ENCODE measurements at regions not wholly inside any gene's neighbourhood (a gene's known extent, or its start where the extent isn't known, plus 50 kb on each side); places are given as distances from the start of the nearest gene placed in this dataset.

DNA sequence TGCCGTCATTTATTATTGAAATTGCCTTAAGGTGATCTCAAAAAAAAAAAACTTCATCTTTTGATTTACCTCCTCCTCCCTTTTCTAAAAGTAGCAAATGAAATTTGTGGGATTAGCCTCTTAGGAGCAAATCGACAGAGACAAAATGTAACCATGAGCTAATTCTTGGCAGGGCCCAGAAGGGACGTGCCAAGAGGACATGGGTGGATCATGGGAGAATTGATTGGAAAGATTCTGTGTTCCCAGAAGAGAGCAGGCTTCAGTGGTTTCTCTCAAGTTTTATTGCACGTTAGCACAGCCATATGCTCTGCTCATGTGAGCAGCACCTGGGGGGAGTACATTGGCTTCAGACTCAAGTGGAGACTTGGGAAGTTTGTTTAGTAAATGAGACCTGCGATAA lies 394.6 kb downstream of the ELAVL2 start:
- no peak for DNase-seq (ENCODE audit: low read depth in 2 of 2)

DNA sequence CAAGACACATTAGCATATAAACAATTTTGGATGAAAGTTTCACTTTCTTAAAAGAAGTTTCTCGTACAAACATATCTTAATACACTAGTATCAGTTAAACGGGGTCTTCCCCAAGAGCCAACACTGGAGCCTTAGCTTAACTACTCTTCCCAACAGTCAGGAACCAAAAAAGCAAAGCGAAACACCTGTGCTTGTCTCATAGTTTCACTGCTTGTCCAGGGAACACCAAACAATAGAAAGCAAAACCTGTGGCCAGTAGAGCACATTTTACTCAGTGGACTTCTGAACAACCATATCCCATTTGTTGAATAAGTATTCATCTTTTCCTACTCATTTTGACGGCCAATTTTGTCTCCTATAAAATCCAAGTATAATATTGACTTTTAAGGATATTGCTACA lies 391.4 kb downstream of the ELAVL2 start:
- DNase-seq (ENCODE audit: low read depth in 2 of 2), result no peak

DNA sequence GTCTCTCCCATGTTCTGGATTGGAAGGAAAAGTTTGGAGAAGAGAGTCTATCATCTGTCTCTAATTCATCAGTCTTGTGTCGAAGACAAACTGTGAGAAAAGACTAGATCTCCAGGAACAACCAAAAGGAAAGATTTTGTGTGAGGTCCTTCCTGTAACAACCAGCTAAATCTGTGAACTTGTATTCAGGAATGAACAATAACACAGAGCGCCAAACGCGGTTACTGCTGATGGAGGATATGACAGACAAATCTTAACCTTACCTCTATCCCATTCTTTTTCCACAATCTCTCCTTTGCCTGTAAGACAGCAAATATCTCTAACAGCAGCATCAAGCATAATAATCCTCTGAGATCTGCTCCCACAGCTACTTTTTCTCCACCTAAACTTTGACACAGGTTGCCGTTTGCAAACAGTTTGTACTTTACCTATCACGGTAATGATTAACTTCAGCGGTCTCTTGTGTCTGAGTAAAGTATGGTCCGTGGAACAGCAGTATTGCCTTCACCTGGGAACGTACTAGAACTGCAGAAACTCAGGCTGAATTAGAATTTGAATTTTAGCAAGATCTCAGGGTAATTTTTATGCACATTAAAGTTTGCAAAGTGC lies 387.6 kb downstream of the ELAVL2 start:
- no peak for DNase-seq (ENCODE audit: low read depth in 2 of 2)

DNA sequence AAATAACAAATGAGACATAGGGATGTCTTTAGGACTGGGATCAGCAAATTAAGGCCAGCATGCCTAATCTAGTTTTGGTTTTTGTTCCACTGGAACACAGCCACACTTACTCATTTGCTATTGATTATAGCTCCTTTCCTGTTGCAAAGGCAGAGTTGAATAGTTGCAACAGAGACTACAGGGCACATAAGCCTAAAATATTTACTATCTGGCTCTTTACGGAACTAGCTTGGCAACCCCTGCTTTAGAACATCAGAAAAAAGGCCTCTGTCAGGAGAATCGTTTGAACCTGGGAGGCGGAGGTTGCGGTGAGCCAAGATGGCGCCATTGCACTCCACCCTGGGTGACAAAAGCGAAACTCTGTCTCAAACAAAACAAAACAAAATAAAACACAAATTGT lies 384.8 kb downstream of the ELAVL2 start:
- DNase-seq (ENCODE audit: low read depth in 2 of 2), result no peak

DNA sequence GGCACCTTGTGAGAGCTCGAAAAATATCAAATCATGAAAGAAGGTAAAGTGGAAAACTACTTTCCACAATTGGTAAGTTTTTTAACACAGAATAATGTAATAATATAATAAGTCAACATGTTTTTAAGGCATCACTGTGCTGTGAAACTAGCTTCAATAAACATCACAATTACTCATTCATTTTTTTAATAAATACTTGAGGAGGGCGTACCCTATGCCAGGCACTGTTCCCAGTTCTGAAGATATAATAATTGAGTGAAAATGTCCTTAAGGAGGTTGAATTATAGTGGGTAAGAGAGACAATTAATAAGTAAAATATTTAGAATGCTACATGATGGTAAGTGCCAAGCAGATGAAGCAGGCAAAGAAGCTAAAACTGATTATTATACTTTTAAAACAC lies 381.4 kb downstream of the ELAVL2 start:
- no peak for DNase-seq (ENCODE audit: low read depth in 2 of 2)

DNA sequence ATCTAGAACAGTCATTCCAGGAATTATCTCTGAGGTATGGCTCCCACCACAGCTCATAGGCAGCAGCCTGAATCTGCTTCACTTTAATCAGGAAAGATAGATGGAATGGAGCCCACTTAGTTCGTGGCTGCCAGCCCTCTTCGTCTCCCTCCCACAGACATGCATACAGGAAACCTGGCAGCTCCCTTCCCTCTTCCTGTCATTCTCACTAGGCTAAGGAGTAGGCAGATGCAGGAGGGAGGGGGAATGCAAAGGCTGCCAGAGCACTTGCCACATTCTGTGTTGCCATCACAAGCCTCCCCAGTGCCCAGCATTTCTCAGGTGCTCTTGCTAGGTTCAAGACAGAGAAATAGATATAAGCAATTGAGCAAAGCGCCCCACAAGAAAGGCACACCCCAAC lies 378.9 kb downstream of the ELAVL2 start:
- DNase-seq (ENCODE audit: low read depth in 2 of 2), result no peak

DNA sequence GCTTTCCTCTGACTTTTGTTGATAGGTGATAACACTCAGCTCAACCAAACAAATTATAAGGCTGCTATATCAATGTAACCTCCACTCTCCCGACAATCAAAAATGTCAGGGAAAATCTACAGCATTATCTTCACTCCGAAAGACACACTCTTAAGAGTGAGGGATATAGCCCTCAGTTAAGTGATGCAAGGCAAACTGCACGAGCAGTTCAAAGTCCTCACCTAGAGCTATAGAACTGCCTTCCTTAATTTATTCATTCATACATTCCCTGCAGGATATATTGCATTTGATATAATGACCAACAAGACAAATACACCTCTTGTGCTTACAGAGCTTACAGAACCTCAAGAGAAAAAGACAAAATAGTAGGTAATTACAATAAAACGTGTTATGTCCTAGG lies 378.1 kb downstream of the ELAVL2 start:
- DNase-seq (ENCODE audit: low read depth in 2 of 2), result no peak

DNA sequence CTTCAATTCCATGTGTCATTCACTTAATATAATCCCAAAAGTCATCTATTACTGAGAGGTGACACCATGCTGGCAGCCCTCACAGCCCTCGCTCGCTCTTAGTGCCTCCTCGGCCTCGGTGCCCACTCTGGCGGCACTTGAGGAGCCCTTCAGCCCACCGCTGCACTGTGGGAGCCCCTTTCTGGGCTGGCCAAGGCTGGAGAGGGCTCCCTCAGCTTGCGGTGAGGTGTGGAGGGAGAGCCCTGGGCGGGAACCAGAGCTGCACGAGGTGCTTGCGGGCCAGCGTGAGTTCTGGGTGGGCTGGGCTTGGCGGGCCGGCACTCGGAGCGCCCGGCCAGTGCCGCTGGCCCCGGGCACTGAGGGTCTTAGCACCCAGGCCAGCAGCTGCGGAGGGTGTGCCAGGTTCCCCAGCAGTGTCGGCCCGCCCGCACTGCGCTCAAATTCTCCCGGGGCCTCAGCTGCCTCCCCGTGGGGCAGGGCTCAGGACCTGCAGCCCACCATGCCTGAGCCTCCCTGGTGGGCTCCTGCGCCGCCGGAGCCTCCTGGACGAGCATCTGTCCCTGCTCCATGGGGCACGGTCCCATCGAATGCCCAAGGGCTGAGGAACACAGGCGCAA lies 374.1 kb downstream of the ELAVL2 start:
- DNase-seq (ENCODE audit: low read depth in 2 of 2), result no peak

DNA sequence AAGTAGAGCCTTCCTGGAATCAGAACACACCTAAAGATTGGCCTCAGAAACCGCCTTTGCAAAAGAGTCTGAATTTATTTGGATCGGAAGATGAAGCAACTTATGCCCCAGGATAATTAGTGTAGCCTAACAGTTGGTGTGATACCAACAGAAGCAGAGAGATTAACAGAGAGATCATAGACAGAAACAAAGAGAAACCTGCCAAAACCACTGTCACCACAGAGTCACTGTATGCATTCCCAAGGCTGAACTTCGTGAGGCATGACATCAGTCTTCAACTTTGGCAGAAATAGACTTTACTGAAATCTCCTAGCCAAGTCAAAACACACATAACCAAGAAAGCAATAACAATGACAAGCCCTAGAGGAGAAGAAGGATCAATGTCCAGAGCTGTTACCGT lies 361.8 kb downstream of the ELAVL2 start:
- DNase-seq (ENCODE audit: low read depth in 2 of 2), result no peak

DNA sequence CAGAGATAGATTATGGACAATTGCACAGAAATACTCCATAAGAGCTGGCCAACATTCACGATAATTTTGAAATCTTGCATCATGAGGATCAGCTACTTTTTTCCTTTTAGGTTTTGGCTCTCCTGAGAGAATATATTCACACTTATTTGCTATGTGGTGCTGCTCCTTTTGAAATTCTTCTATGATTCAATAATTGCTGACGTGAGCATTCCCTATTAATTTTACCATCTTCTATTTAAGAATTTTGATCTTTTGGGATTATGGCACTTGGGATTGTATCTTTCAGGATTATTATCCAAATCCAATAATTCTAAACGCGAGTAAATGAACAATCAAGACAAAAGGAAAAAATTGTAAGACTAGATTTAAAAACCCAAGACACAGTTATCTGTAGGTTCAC lies 358.8 kb downstream of the ELAVL2 start:
- DNase-seq (ENCODE audit: low read depth in 2 of 2), result no peak

DNA sequence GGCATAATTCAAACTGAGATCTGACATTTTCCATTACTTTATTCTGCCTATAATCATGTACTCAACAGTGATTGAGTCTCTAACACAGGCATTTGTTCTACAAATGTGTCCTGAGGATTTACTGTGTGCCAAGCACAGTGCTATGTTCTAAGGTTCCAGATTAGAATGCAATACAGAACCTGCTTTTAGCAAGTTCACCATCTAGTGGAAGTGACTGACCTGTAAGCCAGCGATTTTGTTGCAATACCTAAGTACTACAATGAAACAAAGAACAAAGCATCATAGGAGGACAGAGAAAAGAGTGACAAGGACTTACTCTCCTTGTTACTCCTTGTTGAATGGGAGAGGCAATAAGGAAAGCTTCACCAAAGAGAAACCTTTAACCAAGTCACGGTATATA lies 348.1 kb downstream of the ELAVL2 start:
- no peak for DNase-seq (ENCODE audit: low read depth in 2 of 2)

DNA sequence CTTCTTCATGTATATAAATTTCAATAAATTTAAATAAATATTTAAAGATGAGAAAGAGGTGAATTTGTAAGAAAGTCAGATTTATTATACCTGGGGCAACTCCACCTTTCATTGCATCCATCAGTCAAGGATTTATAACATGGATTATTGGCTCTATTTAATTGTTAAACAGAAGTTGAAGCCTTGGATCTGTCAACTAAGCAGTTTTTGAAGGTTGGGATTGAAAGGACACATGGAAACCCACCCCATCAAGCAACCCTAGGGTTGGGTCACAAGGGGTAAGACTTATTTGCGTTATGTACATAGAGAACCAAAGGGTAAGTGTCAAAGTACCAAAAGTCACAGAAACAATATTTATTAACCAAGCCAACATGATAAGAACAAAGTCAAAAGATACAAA lies 342.5 kb downstream of the ELAVL2 start:
- DNase-seq (ENCODE audit: low read depth in 2 of 2), result no peak

DNA sequence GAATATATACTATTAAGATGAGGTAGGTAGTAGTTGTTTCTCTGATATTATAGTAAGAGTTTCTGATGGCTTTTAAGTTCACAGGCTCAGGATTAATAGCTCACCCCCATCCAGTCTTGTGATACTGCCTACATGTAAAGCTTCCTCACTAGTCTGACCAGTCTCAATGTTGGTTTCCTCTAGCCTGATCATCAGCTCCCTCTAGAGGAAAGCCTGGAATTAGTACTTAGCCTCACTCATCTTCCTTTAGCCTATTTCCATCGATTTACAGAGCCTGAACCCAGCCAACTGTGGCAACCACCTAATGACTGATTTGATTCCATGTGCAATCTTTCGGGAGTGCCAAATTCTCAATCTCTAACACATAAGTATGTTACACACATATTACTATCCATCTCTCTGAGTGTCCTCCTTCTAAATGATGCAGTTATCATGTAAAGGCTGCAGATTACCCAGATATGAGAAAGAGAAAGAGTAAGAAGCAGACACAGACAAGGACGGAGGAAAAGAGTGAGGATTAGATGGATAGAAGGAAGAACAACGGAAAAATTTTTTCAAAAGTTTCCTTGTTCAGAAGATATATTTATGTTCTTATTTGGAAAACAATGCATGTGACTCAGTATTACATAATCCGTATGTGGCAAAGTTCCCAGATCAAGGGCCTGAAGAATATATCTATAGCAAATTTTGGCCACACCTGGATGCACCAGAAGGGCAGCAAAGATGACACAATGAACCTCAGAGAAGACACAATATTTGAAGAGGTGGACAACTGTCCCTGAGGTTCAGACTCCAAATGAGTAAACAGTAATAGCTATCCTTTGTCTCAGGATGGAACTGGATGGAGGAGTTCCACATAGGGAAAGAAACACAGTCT lies 333.7 kb downstream of the ELAVL2 start:
- DNase-seq (ENCODE audit: low read depth in 2 of 2), result no peak

DNA sequence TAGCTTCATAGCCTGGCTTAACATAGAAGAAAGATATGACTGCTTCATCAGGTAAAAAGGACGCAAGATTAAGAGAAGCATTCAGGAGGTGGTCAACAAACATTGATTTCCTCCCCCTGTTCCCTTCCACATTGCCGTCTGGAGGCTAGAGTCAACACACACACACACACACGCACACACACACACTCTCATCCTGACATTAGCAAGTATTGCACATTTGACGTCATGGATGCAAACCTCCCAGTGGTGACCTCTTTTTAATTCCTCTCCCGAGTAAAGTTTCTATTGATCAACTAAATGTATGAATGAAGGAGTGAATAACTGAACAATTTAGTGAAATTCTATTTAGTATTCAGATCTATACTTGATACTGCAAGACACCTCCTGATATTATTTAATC lies 332.8 kb downstream of the ELAVL2 start:
- DNase-seq (ENCODE audit: low read depth in 2 of 2), result no peak

DNA sequence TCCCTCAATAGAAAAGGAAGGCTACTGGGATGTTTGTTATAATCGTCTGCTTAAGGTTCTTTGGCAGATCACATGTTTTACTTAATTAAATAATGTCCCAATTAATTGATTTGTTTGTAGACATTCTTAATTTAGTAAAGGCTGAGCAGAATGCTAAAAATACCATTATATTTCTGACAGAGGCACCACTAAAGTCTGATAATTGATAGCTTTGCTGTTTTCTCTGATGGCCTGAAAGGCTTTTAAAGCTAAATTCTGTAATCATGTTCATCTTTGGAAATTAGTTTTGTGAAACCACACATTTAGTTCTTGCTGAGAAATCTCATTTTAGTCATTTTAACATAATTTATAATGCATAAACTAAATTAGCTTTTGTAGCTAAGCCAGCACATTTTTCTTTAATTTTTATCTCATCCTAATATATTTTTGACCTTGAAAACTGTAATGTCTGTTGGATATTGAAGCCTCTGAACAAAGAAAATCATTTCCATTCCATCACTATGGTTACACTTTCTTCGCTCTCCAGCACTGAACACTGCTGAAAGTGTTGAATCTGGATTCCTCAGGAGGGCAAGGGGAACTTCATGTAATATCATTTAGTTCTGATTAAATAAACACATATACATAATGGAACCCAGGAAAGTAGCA lies 329.4 kb downstream of the ELAVL2 start:
- DNase-seq (ENCODE audit: low read depth in 2 of 2), result no peak

DNA sequence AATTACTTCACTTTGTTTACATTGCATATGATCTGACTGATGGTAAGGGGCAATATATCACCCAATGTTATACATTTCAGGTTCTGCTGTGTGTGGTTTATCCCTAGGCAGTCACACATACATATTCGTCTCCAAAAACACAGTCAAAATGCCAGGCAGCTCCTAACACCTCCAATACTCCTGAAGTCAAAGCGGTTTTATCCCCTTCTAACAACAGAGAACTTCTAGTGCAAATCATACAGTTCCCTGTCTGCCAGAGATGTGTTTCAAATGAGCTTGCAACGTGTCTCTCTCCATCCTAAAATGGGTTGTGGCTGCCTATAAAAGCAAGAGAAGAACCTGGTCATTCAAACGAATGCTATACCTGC lies 328.9 kb downstream of the ELAVL2 start:
- no peak for DNase-seq (ENCODE audit: low read depth in 2 of 2)

DNA sequence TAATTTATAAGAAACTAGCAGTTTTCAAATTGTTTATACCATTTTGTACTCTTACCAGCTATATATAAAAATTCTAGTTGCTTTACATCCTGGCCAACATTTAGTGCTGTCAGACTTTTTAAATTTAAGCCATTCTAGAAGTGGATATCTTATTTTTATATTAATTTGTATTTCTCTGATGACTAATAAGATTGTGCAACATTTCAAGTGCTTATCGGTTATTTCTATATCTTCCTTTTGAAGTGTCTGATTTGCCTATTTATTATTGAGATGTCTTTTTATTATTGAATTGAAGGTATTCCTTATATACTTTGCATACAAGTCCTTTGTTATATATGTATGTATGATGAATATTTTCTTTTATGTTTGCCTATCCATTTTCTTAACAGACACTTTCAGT lies 324.0 kb downstream of the ELAVL2 start:
- no peak for DNase-seq (ENCODE audit: low read depth in 2 of 2)

DNA sequence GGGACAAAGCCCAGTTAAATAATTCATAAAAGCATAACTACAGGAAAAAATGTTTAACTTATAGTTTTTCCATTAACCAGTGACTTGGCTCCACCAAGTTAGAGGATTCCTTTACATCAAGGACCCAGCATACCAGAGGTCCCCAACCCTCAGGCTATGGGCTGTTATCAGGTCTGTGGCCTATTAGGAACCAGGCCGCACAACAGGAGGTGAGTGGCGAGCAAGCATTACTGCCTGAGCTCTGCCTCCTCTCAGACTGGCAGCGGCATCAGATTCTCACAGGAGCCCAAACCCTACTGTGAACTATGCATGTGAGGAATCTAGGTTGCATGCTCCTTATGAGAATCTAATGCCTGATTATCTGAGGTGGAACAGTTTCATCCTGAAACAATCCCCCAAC lies 303.1 kb downstream of the ELAVL2 start:
- DNase-seq (ENCODE audit: low read depth in 2 of 2), result no peak

DNA sequence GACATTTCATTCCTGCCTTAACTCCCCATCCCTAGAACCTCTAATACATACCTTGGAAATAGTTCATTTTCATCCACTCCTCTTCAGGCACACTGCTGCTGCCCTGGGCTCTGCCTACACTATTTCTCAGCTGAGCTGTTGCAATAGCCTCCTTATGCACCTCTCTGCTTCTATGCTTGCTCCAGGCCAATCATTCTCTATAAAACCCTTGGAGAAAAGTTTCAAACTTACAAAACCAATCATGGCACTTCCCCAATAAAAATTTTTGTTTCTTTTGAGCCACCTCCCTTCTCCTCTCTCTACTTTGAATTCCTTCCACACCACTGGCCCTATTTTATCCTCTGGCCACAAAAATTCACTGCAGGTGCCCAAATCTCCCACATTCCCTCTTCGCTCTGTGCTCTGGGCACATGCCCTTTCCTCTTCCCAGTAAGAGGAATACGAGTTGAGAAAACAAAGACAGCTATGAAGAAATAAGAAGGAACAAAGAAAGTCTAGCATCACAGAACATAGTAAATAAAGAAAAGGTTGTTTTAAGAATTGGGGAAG lies 301.4 kb downstream of the ELAVL2 start:
- no peak for DNase-seq (ENCODE audit: low read depth in 2 of 2)

DNA sequence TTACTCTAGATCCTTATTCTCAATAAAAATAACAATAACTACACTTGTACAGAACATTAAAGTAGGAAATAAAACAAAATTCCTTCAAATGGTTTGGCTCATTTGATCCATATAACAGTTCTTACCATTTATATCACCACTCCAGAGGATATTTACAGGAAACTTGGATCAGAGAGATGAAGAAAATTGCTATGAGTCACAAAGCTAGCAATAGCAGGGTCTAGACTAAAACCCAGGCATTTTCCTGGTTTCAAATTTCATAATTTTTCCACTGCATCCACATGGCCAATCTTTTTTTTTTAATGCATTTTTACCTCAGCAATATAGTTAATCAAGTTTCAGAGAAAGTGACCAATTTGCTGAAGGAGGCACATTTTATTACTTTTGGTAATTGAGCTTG lies 299.2 kb downstream of the ELAVL2 start:
- no peak for DNase-seq (ENCODE audit: low read depth in 2 of 2)

DNA sequence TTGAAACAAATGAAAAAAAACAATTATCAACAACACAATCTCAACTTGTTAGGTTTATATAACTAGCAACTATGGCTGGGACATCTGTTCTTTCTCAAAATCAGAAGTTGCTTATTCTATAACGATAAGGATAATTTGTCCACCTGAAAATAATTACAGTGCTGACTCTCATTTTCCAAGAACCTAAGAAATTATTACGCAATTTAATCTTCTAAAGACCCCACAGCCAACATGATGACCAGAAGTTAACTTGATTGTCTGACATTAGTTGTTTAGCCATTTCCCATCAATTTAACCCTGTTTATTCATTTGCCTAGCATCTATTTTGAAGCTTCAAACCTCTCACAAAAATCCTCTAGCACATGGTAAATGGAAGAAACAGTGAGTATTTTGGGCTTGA lies 293.8 kb downstream of the ELAVL2 start:
- no peak for DNase-seq (ENCODE audit: low read depth in 2 of 2)
